MM.1S (cell line): ENCODE measurements at regions not wholly inside any gene's neighbourhood (a gene's known extent, or its start where the extent isn't known, plus 50 kb on each side); places are given as distances from the start of the nearest gene placed in this dataset.

Experiments used
- DNase-seq: peaks from one replicate; pipeline ENCODE4 v3.0.0-alpha.2; 2015
- H2AFZ ChIP-seq: fragments of 300-600 bp; sonication (generic); 2 replicates; pipeline ENCODE4 v1.6.0; 2016; ENCODE audit warnings: antibody characterized with exemption, low read length
- H3F3A ChIP-seq: fragments of 300-600 bp; sonication (generic); 2 replicates; pipeline ENCODE4 v1.6.1; 2016; ENCODE audit warnings: mild to moderate bottlenecking, antibody characterized with exemption, low read length, moderate library complexity, mixed read lengths; ENCODE audit not compliant: insufficient read depth
- H3K27ac ChIP-seq: fragments of 300-600 bp; sonication (generic); 2 replicates; pipeline ENCODE4 v1.5.1; 2016; ENCODE audit warnings: mild to moderate bottlenecking, low read length
- H3K27me3 ChIP-seq: fragments of 300-600 bp; sonication (generic); replicated peaks from 2 replicates; pipeline ENCODE4 v1.6.0; 2016; ENCODE audit warnings: low read length; ENCODE audit not compliant: insufficient read depth
- H3K36me3 ChIP-seq: fragments of 300-600 bp; sonication (generic); replicated peaks from 2 replicates; pipeline ENCODE4 v1.6.1; 2016; ENCODE audit warnings: mild to moderate bottlenecking, low read length, mixed read lengths; ENCODE audit not compliant: insufficient read depth
- H3K4me1 ChIP-seq: fragments of 300-600 bp; sonication (generic); 2 replicates; pipeline ENCODE4 v1.6.1; 2016; ENCODE audit warnings: low read length, mixed read lengths
- H3K4me2 ChIP-seq: fragments of 300-600 bp; sonication (generic); 2 replicates; pipeline ENCODE4 v1.6.0; 2016; ENCODE audit warnings: low read depth, low read length
- H3K4me3 ChIP-seq: fragments of 300-600 bp; sonication (generic); 2 replicates; pipeline ENCODE4 v1.5.1; 2016; ENCODE audit warnings: low read length, mixed read lengths
- H3K79me2 ChIP-seq: fragments of 300-600 bp; sonication (generic); 2 replicates; pipeline ENCODE4 v1.6.1; 2016; ENCODE audit warnings: mixed run types, low read length, mixed read lengths
- H3K9ac ChIP-seq: fragments of 300-600 bp; sonication (generic); 2 replicates; pipeline ENCODE4 v1.6.1; 2016; ENCODE audit warnings: low read length, mixed read lengths
- H3K9me2 ChIP-seq: fragments of 300-600 bp; sonication (generic); replicated peaks from 2 replicates; pipeline ENCODE4 v1.6.1; 2016; ENCODE audit warnings: mild to moderate bottlenecking, low read length, mixed read lengths; ENCODE audit not compliant: insufficient read depth
- H3K9me3 ChIP-seq: fragments of 300-600 bp; sonication (generic); replicated peaks from 2 replicates; pipeline ENCODE4 v1.6.1; 2016; ENCODE audit warnings: mild to moderate bottlenecking, low read length, mixed read lengths; ENCODE audit not compliant: insufficient read depth
- H4K20me1 ChIP-seq: fragments of 300-600 bp; sonication (generic); 2 replicates; pipeline ENCODE4 v1.6.1; 2016; ENCODE audit warnings: mild to moderate bottlenecking, low read length, moderate library complexity, mixed read lengths; ENCODE audit not compliant: insufficient read depth
- EZH2 ChIP-seq: fragments of 300-600 bp; sonication (generic); optimal IDR thresholded peaks from 2 replicates; pipeline ENCODE3; 2017; ENCODE audit warnings: low read depth, mild to moderate bottlenecking, antibody characterized with exemption, low read length, mixed read lengths
- EZH2phosphoT487 ChIP-seq: fragments of 300-600 bp; sonication (generic); IDR thresholded peaks from 2 replicates; pipeline ENCODE4 v1.6.1; 2018; ENCODE audit warnings: antibody characterized with exemption, low read length
- TF ChIP-seq, protein P1 (sequence below): fragments of 300-600 bp; sonication (generic); IDR thresholded peaks from 2 replicates; pipeline ENCODE4 v1.5.1; 2016; ENCODE audit warnings: antibody characterized with exemption, low read length, mixed read lengths

DNA sequence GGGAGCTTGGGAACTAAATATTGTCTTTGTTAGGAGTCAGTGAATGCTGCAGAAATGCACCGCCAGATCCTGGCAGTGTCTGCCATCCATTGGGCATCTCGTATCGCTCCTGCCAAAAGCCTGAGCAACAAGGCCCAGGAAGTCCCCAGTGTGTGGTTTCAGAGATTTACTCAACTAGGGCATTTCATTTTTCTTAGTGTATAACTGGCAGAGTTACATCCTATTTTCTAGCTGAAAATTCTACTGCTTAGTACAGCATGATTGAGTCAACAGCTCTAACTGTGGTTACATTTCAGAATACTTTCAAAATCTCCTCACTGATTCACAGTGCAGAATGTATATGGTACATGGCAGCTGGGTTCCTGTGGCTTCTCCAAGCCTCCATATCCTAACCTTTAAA lies 95.8 kb upstream of the CREB5 start:
- H3K4me3 ChIP-seq: no peak overlapping the region

DNA sequence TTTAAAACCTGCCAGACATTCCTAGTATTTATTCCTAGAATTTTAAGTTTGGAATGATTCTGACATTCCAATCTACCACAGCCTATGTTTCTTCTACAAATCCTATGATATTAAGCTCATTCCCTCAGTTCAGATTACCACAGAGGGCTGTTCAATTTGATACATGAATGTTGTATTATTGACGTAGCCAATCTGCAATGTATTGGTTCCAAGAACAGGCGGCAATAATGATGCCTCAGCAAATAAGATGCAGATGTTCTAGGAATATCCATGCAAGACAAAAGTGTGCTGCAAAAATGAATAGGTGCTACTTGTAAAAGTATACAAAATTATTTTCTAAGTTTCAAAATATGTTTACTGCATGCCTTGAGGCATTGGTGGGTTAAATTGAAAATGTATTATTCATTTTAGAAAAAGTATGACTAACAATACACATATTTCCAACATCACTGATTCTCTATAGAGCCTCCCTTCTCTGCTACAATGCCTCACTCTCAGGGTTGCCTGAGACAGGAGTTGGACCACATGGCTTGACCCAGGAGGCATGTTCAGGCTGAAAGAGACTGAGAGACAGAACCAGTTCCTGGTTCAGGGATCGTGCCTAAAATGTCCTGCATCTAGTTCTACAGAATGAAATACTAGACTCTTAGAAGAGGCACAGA lies 94.1 kb upstream of the CREB5 start:
- TF ChIP-seq EZH2: no peak
- no peak for TF ChIP-seq EZH2phosphoT487
- TF ChIP-seq, protein P1, sequence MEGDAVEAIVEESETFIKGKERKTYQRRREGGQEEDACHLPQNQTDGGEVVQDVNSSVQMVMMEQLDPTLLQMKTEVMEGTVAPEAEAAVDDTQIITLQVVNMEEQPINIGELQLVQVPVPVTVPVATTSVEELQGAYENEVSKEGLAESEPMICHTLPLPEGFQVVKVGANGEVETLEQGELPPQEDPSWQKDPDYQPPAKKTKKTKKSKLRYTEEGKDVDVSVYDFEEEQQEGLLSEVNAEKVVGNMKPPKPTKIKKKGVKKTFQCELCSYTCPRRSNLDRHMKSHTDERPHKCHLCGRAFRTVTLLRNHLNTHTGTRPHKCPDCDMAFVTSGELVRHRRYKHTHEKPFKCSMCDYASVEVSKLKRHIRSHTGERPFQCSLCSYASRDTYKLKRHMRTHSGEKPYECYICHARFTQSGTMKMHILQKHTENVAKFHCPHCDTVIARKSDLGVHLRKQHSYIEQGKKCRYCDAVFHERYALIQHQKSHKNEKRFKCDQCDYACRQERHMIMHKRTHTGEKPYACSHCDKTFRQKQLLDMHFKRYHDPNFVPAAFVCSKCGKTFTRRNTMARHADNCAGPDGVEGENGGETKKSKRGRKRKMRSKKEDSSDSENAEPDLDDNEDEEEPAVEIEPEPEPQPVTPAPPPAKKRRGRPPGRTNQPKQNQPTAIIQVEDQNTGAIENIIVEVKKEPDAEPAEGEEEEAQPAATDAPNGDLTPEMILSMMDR: no peak

More for the DNA sequence above, 95.8 kb upstream of the CREB5 start:
- Histone ChIP-seq H3K4me2 (no peak overlapping the region), H3K79me2 (no peaks in the 10 kb centered on the region), H3K27me3 (no peaks in the 10 kb centered on the region), H3K36me3 (no peaks in the 10 kb centered on the region), H4K20me1 (no peaks in the 10 kb centered on the region), H3K9me2 (no peaks in the 10 kb centered on the region), H3K4me1 (no peaks in the 10 kb centered on the region), H3K27ac (no peak overlapping the region), H3K9ac (no peak overlapping the region), H3F3A (no peaks in the 10 kb centered on the region), H2AFZ (no peak overlapping the region), H3K9me3 (no peaks in the 10 kb centered on the region)
- TF ChIP-seq EZH2 (no peak), EZH2phosphoT487 (no peak)
- TF ChIP-seq, protein P1: no peak
- DNase-seq: no peak

DNA sequence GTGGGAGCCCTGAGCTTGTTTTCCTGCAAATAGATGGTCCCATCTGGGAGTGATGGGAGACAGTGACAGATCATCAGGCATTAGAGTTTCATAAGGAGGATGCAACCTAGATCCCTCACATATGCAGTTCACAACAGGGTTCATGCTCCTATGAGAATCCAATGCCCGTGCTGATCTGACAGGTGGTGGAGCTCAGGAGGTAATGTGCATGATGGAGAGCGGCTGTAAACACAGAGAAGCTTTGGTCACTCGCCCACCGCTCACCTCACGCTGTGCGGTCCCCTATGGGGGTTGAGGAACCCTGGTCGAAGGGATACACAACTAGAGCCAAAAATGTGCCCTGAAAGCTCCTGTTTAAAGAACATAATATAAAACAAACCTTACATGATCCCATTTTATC lies 88.5 kb upstream of the CREB5 start:
- Histone ChIP-seq H3F3A (no peaks in the 10 kb centered on the region), H3K27me3 (peaks cover 5% of the 10 kb centered on the region), H3K9me3 (no peaks in the 10 kb centered on the region), H3K4me1 (no peaks in the 10 kb centered on the region), H2AFZ (no peak overlapping the region), H3K4me2 (no peak overlapping the region), H3K36me3 (no peaks in the 10 kb centered on the region), H3K9me2 (no peaks in the 10 kb centered on the region), H3K4me3 (no peak overlapping the region), H3K9ac (no peak overlapping the region), H3K79me2 (no peaks in the 10 kb centered on the region), H4K20me1 (no peaks in the 10 kb centered on the region), H3K27ac (no peak overlapping the region)
- DNase-seq: no peak
- TF ChIP-seq EZH2phosphoT487: no peak
- TF ChIP-seq, protein P1: no peak

More for the DNA sequence above, 94.1 kb upstream of the CREB5 start:
- H3K36me3 ChIP-seq: no peaks in the 10 kb centered on the region
- H3K9me3 ChIP-seq: no peaks in the 10 kb centered on the region
- no peaks in the 10 kb centered on the region for H3F3A ChIP-seq
- no peak overlapping the region for H3K9ac ChIP-seq
- no peaks in the 10 kb centered on the region for H3K79me2 ChIP-seq
- no peak overlapping the region for H3K27ac ChIP-seq
- no peaks in the 10 kb centered on the region for H3K9me2 ChIP-seq
- no peak overlapping the region for H3K4me2 ChIP-seq
- no peaks in the 10 kb centered on the region for H3K27me3 ChIP-seq
- H2AFZ ChIP-seq: no peak overlapping the region
- no peaks in the 10 kb centered on the region for H3K4me1 ChIP-seq
- DNase-seq: no peak
- no peak overlapping the region for H3K4me3 ChIP-seq
- H4K20me1 ChIP-seq: no peaks in the 10 kb centered on the region
